Lung (tissue), 11 donors: ENCODE measurements at regions not wholly inside any gene's neighbourhood (a gene's known extent, or its start where the extent isn't known, plus 50 kb on each side); places are given as distances from the start of the nearest gene placed in this dataset.

Experiments
- ATAC-seq: fragments of 200-7000 bp; cut with Tn5 transposase; one replicate; pipeline ENCODE4 v1.9.1; 2020; ENCODE audit warnings: moderate number of reproducible peaks; ENCODE audit not compliant: insufficient read depth, low FRiP score
- DNase-seq, 3 donors: peaks; one replicate each; pipeline ENCODE4 v3.0.0-alpha.2; 2013 to 2017
- H3K27ac ChIP-seq, 2 donors: one replicate each; pipeline ENCODE4 v1.5.1; 2013; ENCODE audit warnings: mild to moderate bottlenecking in 2 of 2, moderate library complexity in 2 of 2, control low read depth in 1 of 2, inconsistent platforms in 1 of 2, low read depth in 1 of 2, low read length in 1 of 2
- H3K27me3 ChIP-seq, 3 donors: one replicate each; pipeline ENCODE4 v1.5.1; 2013; ENCODE audit warnings: low read length in 2 of 3; ENCODE audit not compliant: control insufficient read depth in 3 of 3, insufficient read depth in 3 of 3
- H3K36me3 ChIP-seq, 4 donors: one replicate each; pipeline ENCODE4 v1.5.1; 2013; ENCODE audit warnings: low read length in 4 of 4, mild to moderate bottlenecking in 1 of 4, moderate library complexity in 1 of 4; ENCODE audit not compliant: control insufficient read depth in 4 of 4, insufficient read depth in 4 of 4
- H3K4me1 ChIP-seq, 5 donors: one replicate each; pipeline ENCODE4 v1.5.1; 2013; ENCODE audit warnings: low read length in 5 of 5, mild to moderate bottlenecking in 2 of 5, moderate library complexity in 1 of 5; ENCODE audit not compliant: control insufficient read depth in 5 of 5, insufficient read depth in 5 of 5
- H3K4me3 ChIP-seq: one replicate; pipeline ENCODE4 v1.5.1; 2013; ENCODE audit warnings: mild to moderate bottlenecking, control low read depth, moderate library complexity
- H3K9ac ChIP-seq, 2 donors: one replicate each; pipeline ENCODE4 v1.5.1; 2013; ENCODE audit warnings: low read length in 2 of 2, control low read depth in 1 of 2; ENCODE audit not compliant: insufficient read depth in 1 of 2
- H3K9me3 ChIP-seq, 4 donors: one replicate each; pipeline ENCODE4 v1.5.1; 2013; ENCODE audit warnings: low read length in 3 of 4, mild to moderate bottlenecking in 1 of 4, moderate library complexity in 1 of 4; ENCODE audit not compliant: control insufficient read depth in 4 of 4, insufficient read depth in 3 of 4
- WGBS, 2 donors: extraction: QIAGEN DNeasy Blood & Tissue Kit; methylation state at CpG; one replicate each; pipeline ENCODE4 v1.1.7; 2013; 5-methylcytosine and 5-hydroxymethylcytosine counted together
- TF ChIP-seq, protein P1 (sequence below): IDR thresholded peaks from 2 replicates; pipeline ENCODE4 v1.5.1; 2012; ENCODE audit warnings: mild to moderate bottlenecking; ENCODE audit errors: control extremely low read depth, extremely low read depth
- donor health status: control.
- donor health status: control.
- donor health status: Bipolar disorder and iron deficiency.
- donor health status: healthy.
- donor health status: DM: yes; HTN: yes; CAD: no.

DNA sequence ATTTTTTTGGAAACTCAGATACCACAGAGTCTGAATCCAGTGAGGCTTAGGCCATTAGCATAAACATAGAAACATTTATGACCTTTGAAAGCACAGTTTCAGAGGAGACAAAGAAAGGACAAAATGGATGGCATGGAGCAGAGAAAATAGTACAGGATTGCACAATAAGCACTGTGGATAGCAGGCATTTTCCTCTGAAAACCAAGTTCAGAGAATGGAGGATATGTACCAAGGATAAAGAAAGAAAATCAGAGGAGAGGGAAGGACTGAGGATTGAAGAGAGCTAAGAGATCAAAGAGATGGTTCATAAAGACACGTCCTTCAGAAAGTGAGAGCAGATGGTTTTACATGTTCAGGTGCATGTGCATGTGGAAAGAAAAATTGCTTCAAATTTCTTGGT, 707.2 kb upstream of the CELF2 start:
- TF ChIP-seq, protein P1, sequence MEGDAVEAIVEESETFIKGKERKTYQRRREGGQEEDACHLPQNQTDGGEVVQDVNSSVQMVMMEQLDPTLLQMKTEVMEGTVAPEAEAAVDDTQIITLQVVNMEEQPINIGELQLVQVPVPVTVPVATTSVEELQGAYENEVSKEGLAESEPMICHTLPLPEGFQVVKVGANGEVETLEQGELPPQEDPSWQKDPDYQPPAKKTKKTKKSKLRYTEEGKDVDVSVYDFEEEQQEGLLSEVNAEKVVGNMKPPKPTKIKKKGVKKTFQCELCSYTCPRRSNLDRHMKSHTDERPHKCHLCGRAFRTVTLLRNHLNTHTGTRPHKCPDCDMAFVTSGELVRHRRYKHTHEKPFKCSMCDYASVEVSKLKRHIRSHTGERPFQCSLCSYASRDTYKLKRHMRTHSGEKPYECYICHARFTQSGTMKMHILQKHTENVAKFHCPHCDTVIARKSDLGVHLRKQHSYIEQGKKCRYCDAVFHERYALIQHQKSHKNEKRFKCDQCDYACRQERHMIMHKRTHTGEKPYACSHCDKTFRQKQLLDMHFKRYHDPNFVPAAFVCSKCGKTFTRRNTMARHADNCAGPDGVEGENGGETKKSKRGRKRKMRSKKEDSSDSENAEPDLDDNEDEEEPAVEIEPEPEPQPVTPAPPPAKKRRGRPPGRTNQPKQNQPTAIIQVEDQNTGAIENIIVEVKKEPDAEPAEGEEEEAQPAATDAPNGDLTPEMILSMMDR: no peak
- DNase-seq (no peak), ATAC-seq (no peak)
- no peak overlapping the region for H3K9ac ChIP-seq
- H3K27me3 ChIP-seq: no peaks in the 10 kb centered on the region
- no peaks in the 10 kb centered on the region for H3K36me3 ChIP-seq
- no peak overlapping the region for H3K4me3 ChIP-seq
- peaks cover 0 to 21% (median 0%) of the 10 kb centered on the region in 5 donors for H3K4me1 ChIP-seq
- no peaks in the 10 kb centered on the region for H3K9me3 ChIP-seq
- 70 to 83% methylated on average over 1 of the region's 1 CpG for WGBS, 2 donors
- H3K27ac ChIP-seq: no peak overlapping the region

DNA sequence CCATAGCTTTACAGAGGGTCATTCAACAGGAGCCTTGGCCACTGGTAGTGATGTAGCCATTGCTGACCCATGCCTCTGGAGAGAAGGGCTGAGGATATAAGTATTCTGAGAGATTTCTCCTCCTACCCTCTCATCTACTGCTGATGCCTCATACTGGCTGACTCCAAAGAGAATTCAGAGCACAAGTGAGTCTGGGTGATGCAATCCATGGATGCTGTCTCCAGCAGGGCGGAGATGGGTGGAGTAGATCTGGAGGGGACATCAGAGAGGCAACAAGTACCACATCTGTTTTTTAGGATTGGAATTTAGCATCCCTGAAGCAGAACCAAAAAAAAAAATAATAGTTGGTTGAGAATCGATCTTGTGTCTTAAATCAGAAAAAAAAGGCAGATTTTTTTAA, 705.7 kb upstream of the CELF2 start:
- Histone ChIP-seq H3K36me3 (no peaks in the 10 kb centered on the region), H3K27me3 (no peaks in the 10 kb centered on the region), H3K4me1 (peaks cover 0 to 21% (median 0%) of the 10 kb centered on the region in 5 donors), H3K9ac (no peak overlapping the region), H3K27ac (no peak overlapping the region), H3K9me3 (no peaks in the 10 kb centered on the region), H3K4me3 (no peak overlapping the region)
- TF ChIP-seq, protein P1: no peak
- ATAC-seq: no peak
- no peak for DNase-seq
- WGBS, 2 donors: 81 to 89% methylated on average over 2 of the region's 2 CpGs

DNA sequence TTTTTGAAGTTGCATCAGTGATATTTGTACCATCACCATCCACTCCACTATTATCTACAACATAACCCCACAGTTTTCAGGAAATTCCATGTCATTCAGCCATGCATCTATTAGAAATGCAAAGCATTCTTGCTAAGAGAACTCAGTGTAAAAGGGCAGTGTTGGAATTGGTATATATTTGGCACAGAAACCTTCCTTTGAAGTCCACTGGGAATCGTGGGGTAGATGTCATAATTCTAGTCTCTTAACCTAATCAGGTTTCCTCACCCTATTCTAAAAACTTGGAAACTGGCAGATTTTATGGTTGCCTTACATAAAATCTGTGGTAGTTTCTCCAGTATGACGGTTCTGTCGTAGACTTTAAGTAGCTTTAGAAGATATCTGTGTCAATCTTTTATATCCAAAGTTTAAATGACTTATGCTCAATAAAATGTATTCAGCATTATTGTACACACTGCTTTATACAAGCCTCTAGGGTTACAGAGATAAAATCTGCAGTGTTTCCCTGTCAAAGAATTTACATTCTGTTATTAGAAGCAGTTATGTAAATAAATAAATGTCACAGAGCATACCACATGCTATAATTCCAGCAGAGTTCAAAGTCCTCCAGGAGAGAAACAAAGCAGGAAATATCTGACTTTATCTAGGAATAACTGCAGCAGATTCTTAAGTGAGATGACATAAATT, 704.4 kb upstream of the CELF2 start:
- no peak overlapping the region for H3K9ac ChIP-seq
- peaks cover 0 to 21% (median 0%) of the 10 kb centered on the region in 5 donors for H3K4me1 ChIP-seq
- no peaks in the 10 kb centered on the region for H3K36me3 ChIP-seq
- H3K4me3 ChIP-seq: no peak overlapping the region
- 48 to 66% methylated on average over 3 of the region's 3 CpGs for WGBS, 2 donors
- no peaks in the 10 kb centered on the region for H3K9me3 ChIP-seq
- no peak overlapping the region for H3K27ac ChIP-seq
- TF ChIP-seq, protein P1: no peak
- DNase-seq (peak in 1 of 3 donors; percentile 22), ATAC-seq (no peak)
- H3K27me3 ChIP-seq: no peaks in the 10 kb centered on the region

DNA sequence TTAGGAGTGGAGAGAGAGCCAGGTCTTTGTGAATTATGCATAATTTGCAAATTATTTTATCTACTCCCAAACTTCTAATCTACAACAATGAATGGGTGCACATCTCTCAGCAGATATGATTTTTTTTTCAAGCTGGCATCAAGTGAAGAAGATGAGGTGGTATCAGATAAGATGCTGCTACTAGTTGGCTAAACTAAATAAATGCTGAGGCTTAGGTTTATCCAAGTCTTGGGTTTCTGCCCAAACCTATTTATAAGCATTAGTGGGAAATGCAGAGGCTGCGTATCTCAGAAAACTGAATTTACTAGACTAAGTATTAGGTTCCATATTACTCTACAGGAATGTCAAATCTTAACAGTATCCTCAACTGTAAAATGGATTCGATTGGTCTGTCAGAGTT, 703.0 kb upstream of the CELF2 start:
- H3K27me3 ChIP-seq: no peaks in the 10 kb centered on the region
- ATAC-seq (no peak), DNase-seq (peak in 2 of 3 donors; percentile 67 to 72)
- peaks cover 0 to 21% (median 0%) of the 10 kb centered on the region in 5 donors for H3K4me1 ChIP-seq
- TF ChIP-seq, protein P1: no peak
- no peak overlapping the region for H3K27ac ChIP-seq
- H3K4me3 ChIP-seq: no peak overlapping the region
- WGBS, 2 donors: 85 to 87% methylated on average over 2 of the region's 2 CpGs
- H3K36me3 ChIP-seq: no peaks in the 10 kb centered on the region
- H3K9me3 ChIP-seq: no peaks in the 10 kb centered on the region
- H3K9ac ChIP-seq: no peak overlapping the region
